ENCODE measurements at regions not wholly inside any gene's neighbourhood (a gene's known extent, or its start where the extent isn't known, plus 50 kb on each side); places are given as distances from the start of the nearest gene placed in this dataset.
"Not testable (repeated sequence)": the region's sequence is repeated elsewhere in the genome, so short reads cannot be mapped to it uniquely, and the experiment has no call there.

GRCh38 chr15:79154483-79155135 is 64.0 kb upstream of the RASGRF1 start:
- DNase-seq = no peak

DNA sequence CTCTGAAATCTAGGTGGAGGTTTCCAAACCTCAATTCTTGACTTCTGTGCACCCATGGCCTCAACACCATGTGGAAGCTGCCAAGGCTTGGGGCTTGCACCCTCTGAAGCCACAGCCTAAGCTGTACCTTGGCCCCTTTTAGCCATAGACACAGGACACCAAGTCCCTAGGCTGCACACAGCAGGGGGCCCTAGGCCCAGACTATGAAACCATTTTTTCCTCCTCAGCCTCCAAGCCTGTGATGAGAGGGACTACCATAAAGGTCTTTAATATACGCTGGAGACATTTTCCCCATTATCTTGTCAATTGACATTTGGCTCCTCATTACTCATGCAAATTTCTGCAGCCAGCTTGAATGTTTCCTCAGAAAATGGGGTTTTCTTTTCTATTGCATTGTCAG is 53.7 kb upstream of the RASGRF1 start:
- DNase-seq = not testable (repeated sequence)

- no peak for DNase-seq
Observed at GRCh38 chr15:79140846-79141570, 50.4 kb upstream of the RASGRF1 start.

All from activated T-cell treated with anti-CD3 and anti-CD28 coated beads, Interleukin-2, amount 50 U/mL, for 1 hour (primary cell).